H9 (cell line): ENCODE measurements at regions not wholly inside any gene's neighbourhood (a gene's known extent, or its start where the extent isn't known, plus 50 kb on each side); places are given as distances from the start of the nearest gene placed in this dataset.

Experiments
- DNase-seq: peaks from one replicate; pipeline ENCODE4 v3.0.0-alpha.2; 2017
- H2AFZ ChIP-seq: one replicate; pipeline ENCODE4 v1.6.1; 2013; ENCODE audit warnings: mild to moderate bottlenecking, low read length, control low read depth, moderate library complexity
- H2AK5ac ChIP-seq: 2 replicates; pipeline ENCODE4 v1.6.1; 2013; ENCODE audit warnings: low read length, control low read depth, mixed read lengths; ENCODE audit not compliant: insufficient read length
- H2BK120ac ChIP-seq: one replicate; pipeline ENCODE4 v1.6.1; 2013; ENCODE audit warnings: low read depth, mild to moderate bottlenecking, low read length, control low read depth, inconsistent platforms; ENCODE audit not compliant: poor library complexity, severe bottlenecking
- H2BK12ac ChIP-seq: 2 replicates; pipeline ENCODE4 v1.6.1; 2013; ENCODE audit warnings: low read length, control low read depth, mixed read lengths, low read depth; ENCODE audit not compliant: insufficient read length
- H2BK15ac ChIP-seq: 2 replicates; pipeline ENCODE4 v1.6.1; 2013; ENCODE audit warnings: low read depth, low read length, control low read depth
- H2BK20ac ChIP-seq: one replicate; pipeline ENCODE4 v1.6.1; 2013; ENCODE audit warnings: low read depth, mild to moderate bottlenecking, low read length, control low read depth, inconsistent platforms; ENCODE audit not compliant: poor library complexity, severe bottlenecking
- H2BK5ac ChIP-seq: 2 replicates; pipeline ENCODE4 v1.6.1; 2013; ENCODE audit warnings: low read length, control low read depth, mixed read lengths; ENCODE audit not compliant: insufficient read length
- H3K14ac ChIP-seq: 2 replicates; pipeline ENCODE4 v1.6.1; 2013; ENCODE audit warnings: low read length, control low read depth; ENCODE audit not compliant: insufficient read depth
- H3K18ac ChIP-seq: 2 replicates; pipeline ENCODE4 v1.6.1; 2013; ENCODE audit warnings: low read depth, mild to moderate bottlenecking, mixed read lengths, low read length, control low read depth; ENCODE audit not compliant: insufficient read length
- H3K23ac ChIP-seq: 2 replicates; pipeline ENCODE4 v1.6.1; 2013; ENCODE audit warnings: low read length, control low read depth, mixed read lengths, low read depth; ENCODE audit not compliant: insufficient read length
- H3K23me2 ChIP-seq: 2 replicates; pipeline ENCODE4 v1.6.1; 2013; ENCODE audit warnings: low read depth, mild to moderate bottlenecking, mixed read lengths, low read length, control low read depth; ENCODE audit not compliant: insufficient read length, poor library complexity, severe bottlenecking
- H3K27ac ChIP-seq: 2 replicates; pipeline ENCODE4 v1.5.1; 2013; ENCODE audit warnings: low read length, control low read depth, mixed read lengths, low read depth; ENCODE audit not compliant: insufficient read length
- H3K27me3 ChIP-seq: 2 replicates; pipeline ENCODE4 v1.6.1; 2013; ENCODE audit warnings: low read length, control low read depth, inconsistent platforms; ENCODE audit not compliant: insufficient read depth
- H3K4ac ChIP-seq: 2 replicates; pipeline ENCODE4 v1.6.1; 2013; ENCODE audit warnings: low read depth, mild to moderate bottlenecking, control low read depth, inconsistent platforms, low read length, moderate library complexity
- H3K4me1 ChIP-seq: 2 replicates; pipeline ENCODE4 v1.6.1; 2013; ENCODE audit warnings: low read length, control low read depth, inconsistent platforms; ENCODE audit not compliant: insufficient read depth
- H3K4me2 ChIP-seq: 2 replicates; pipeline ENCODE4 v1.6.1; 2013; ENCODE audit warnings: low read length, control low read depth, mixed read lengths; ENCODE audit not compliant: insufficient read length, insufficient read depth
- H3K56ac ChIP-seq: 2 replicates; pipeline ENCODE4 v1.6.1; 2013; ENCODE audit warnings: low read depth, mild to moderate bottlenecking, mixed read lengths, low read length, control low read depth; ENCODE audit not compliant: insufficient read length
- H3K79me1 ChIP-seq: 2 replicates; pipeline ENCODE4 v1.6.1; 2013; ENCODE audit warnings: low read depth, mild to moderate bottlenecking, moderate library complexity, low read length, control low read depth, inconsistent platforms; ENCODE audit not compliant: insufficient read depth, poor library complexity, severe bottlenecking
- H3K79me2 ChIP-seq: 2 replicates; pipeline ENCODE4 v1.6.1; 2013; ENCODE audit warnings: low read length, control low read depth, inconsistent platforms; ENCODE audit not compliant: insufficient read depth
- H3K9ac ChIP-seq: 2 replicates; pipeline ENCODE4 v1.6.1; 2013; ENCODE audit warnings: low read length, control low read depth, mixed read lengths; ENCODE audit not compliant: insufficient read length; ENCODE audit errors: extremely low read depth
- H3K9me3 ChIP-seq: one replicate; pipeline ENCODE4 v1.6.1; 2013; ENCODE audit warnings: low read depth, low read length, inconsistent platforms; ENCODE audit not compliant: control insufficient read depth
- H3T11ph ChIP-seq: one replicate; pipeline ENCODE4 v1.6.1; 2013; ENCODE audit warnings: mild to moderate bottlenecking, low read length, control low read depth, inconsistent platforms
- H4K20me1 ChIP-seq: one replicate; pipeline ENCODE4 v1.6.1; 2013; ENCODE audit not compliant: control insufficient read depth, insufficient read length, insufficient read depth
- H4K5ac ChIP-seq: 2 replicates; pipeline ENCODE4 v1.6.1; 2013; ENCODE audit warnings: low read depth, mild to moderate bottlenecking, mixed read lengths, low read length, control low read depth; ENCODE audit not compliant: insufficient read length
- H4K8ac ChIP-seq: replicated peaks from 2 replicates; pipeline ENCODE4 v1.6.1; 2013; ENCODE audit warnings: low read length, control low read depth, mixed read lengths, low read depth; ENCODE audit not compliant: insufficient read length
- H4K91ac ChIP-seq: 2 replicates; pipeline ENCODE4 v1.6.1; 2013; ENCODE audit warnings: low read depth, mild to moderate bottlenecking, moderate library complexity, mixed read lengths, low read length, control low read depth; ENCODE audit not compliant: insufficient read length
- H3K27ac Mint-ChIP-seq, 3 experiments: 2 replicates in 2 of 3; 3 replicates in 1 of 3; pipeline ENCODE4 v1.8.0; 2020 to 2021; ENCODE audit warnings: mixed read lengths in 3 of 3, mild to moderate bottlenecking in 1 of 3, moderate library complexity in 1 of 3
- H3K27me3 Mint-ChIP-seq: 2 replicates; pipeline ENCODE4 v1.8.0; 2021; ENCODE audit warnings: low read depth, mild to moderate bottlenecking, moderate library complexity, mixed read lengths
- H3K36me3 Mint-ChIP-seq, 3 experiments: 2 replicates in 2 of 3; 3 replicates in 1 of 3; pipeline ENCODE4 v1.8.0; 2020 to 2021; ENCODE audit warnings: low read depth in 3 of 3, mixed read lengths in 3 of 3; ENCODE audit not compliant: insufficient read depth in 1 of 3
- H3K4me1 Mint-ChIP-seq, 2 experiments: 2 replicates each; pipeline ENCODE4 v1.8.0; 2020; ENCODE audit warnings: mixed read lengths in 2 of 2
- H3K4me3 Mint-ChIP-seq, 2 experiments: 2 replicates in 1 of 2; 3 replicates in 1 of 2; pipeline ENCODE4 v1.8.0; 2020 to 2021; ENCODE audit warnings: mild to moderate bottlenecking in 2 of 2, mixed read lengths in 2 of 2, moderate library complexity in 1 of 2
- H3K9me3 Mint-ChIP-seq, 2 experiments: 2 replicates in 1 of 2; 3 replicates in 1 of 2; pipeline ENCODE4 v1.8.0; 2020; ENCODE audit warnings: mild to moderate bottlenecking in 2 of 2, mixed read lengths in 2 of 2, moderate library complexity in 1 of 2
- CTCF ChIP-seq: fragments of 200-600 bp; sonication (generic); conservative IDR thresholded peaks from 3 replicates; pipeline ENCODE4 v1.8.0; 2021; ENCODE audit warnings: antibody characterized with exemption, mild to moderate bottlenecking
- WGBS: extraction: QIAGEN DNeasy Blood & Tissue Kit; methylation state at CpG from one replicate; pipeline ENCODE4 v1.1.7; 2013; ENCODE audit warnings: missing lambda C conversion rate, low lambda C conversion rate, mixed read lengths; ENCODE audit not compliant: insufficient read length; ENCODE audit errors: extremely low coverage; 5-methylcytosine and 5-hydroxymethylcytosine counted together

GRCh38 chr11:109350091-109350490 lies 71.9 kb upstream of the C11orf87 start:
- H3K4me1 Mint-ChIP-seq = peaks cover 0 to 2% of the 10 kb centered on the region in 2 experiments; a peak in 1 of 4 replicates
- no peaks in the 10 kb centered on the region for H3K27me3 Mint-ChIP-seq
- Histone ChIP-seq H4K20me1 (no peaks in the 10 kb centered on the region), H3K4me2 (no peak overlapping the region), H2AFZ (no peak overlapping the region), H2BK12ac (no peak overlapping the region), H3K23me2 (no peaks in the 10 kb centered on the region), H2BK5ac (no peak overlapping the region), H3K79me2 (no peaks in the 10 kb centered on the region), H3K18ac (no peak overlapping the region), H4K5ac (no peak overlapping the region), H2AK5ac (no peak overlapping the region), H3K9me3 (no peaks in the 10 kb centered on the region), H3K79me1 (no peaks in the 10 kb centered on the region), H3K4me1 (no peaks in the 10 kb centered on the region), H3K23ac (no peak overlapping the region), H3K4ac (no peak overlapping the region), H4K8ac (no peak overlapping the region), H3K56ac (no peak overlapping the region), H3K9ac (no peak overlapping the region), H4K91ac (no peak overlapping the region), H2BK120ac (no peak overlapping the region), H2BK15ac (no peak overlapping the region), H3K27me3 (no peaks in the 10 kb centered on the region), H3T11ph (no peak overlapping the region), H3K14ac (no peak overlapping the region), H2BK20ac (no peak overlapping the region), H3K27ac (no peak overlapping the region)
- no peaks in the 10 kb centered on the region for H3K9me3 Mint-ChIP-seq
- DNase-seq = no peak
- WGBS = 100% methylated on average over 1 of the region's 3 CpGs
- no peaks in the 10 kb centered on the region for H3K36me3 Mint-ChIP-seq
- H3K27ac Mint-ChIP-seq = no peak overlapping the region
- no peak for TF ChIP-seq CTCF
- H3K4me3 Mint-ChIP-seq = no peak overlapping the region
